HepG2 (cell line): ENCODE measurements at regions not wholly inside any gene's neighbourhood (a gene's known extent, or its start where the extent isn't known, plus 50 kb on each side); places are given as distances from the start of the nearest gene placed in this dataset.

Experiments
- ARNT2 ChIP-seq: sonication (generic); formaldehyde crosslinking; IDR thresholded peaks from 2 replicates; pipeline ENCODE4 v1.8.0; 2022; ENCODE audit warnings: mild to moderate bottlenecking, low read depth, missing genetic modification reagents, moderate library complexity
- CEBPB ChIP-seq: IDR thresholded peaks from 2 replicates; pipeline ENCODE4 v1.6.1; 2011; ENCODE audit warnings: low read depth, low read length, improper control_type of control experiment, borderline replicate concordance
- IKZF4 ChIP-seq: sonication (generic); formaldehyde crosslinking; IDR thresholded peaks from 2 replicates; pipeline ENCODE4 v1.5.1; 2020; ENCODE audit warnings: borderline replicate concordance, mild to moderate bottlenecking, low read depth, missing genetic modification reagents; ENCODE audit errors: not compliant biosample characterization
- MBD4 ChIP-seq: IDR thresholded peaks from 2 replicates; pipeline ENCODE4 v1.6.1; 2012; ENCODE audit warnings: low read length, inconsistent platforms, borderline replicate concordance
- MED13 ChIP-seq: sonication (generic); formaldehyde crosslinking; IDR thresholded peaks from 2 replicates; pipeline ENCODE4 v1.5.0; 2020; ENCODE audit warnings: missing genetic modification reagents
- RXRA ChIP-seq: sonication (generic); formaldehyde crosslinking; IDR thresholded peaks from 2 replicates; pipeline ENCODE4 v1.5.1; 2020; ENCODE audit warnings: missing genetic modification reagents
- YY1 ChIP-seq: IDR thresholded peaks from 2 replicates; pipeline ENCODE4 v1.6.1; 2011; ENCODE audit warnings: low read length, low read depth, moderate library complexity, mild to moderate bottlenecking; ENCODE audit not compliant: insufficient read depth, insufficient replicate concordance
- ZNF317 ChIP-seq: sonication (generic); formaldehyde crosslinking; IDR thresholded peaks from 2 replicates; pipeline ENCODE4 v1.5.0; 2020; ENCODE audit warnings: mild to moderate bottlenecking, missing genetic modification reagents
- ZNF572 ChIP-seq: sonication (generic); formaldehyde crosslinking; IDR thresholded peaks from 2 replicates; pipeline ENCODE4 v1.5.1; 2020; ENCODE audit warnings: mild to moderate bottlenecking, missing genetic modification reagents
- TF ChIP-seq, protein P1 (sequence below), 2 experiments: fragments of 450-650 bp in 1 of 2; sonication (generic) in 1 of 2; formaldehyde crosslinking in 1 of 2; IDR thresholded peaks; 2 replicates each; pipeline versions ENCODE4 v1.6.1 to v1.8.0; 2016 to 2022; ENCODE audit warnings: antibody characterized with exemption in 1 of 2, mild to moderate bottlenecking in 1 of 2, missing genetic modification reagents in 1 of 2
- TF ChIP-seq, protein P2 (sequence below): sonication (generic); formaldehyde crosslinking; IDR thresholded peaks from 2 replicates; pipeline ENCODE4 v1.5.0; 2020; ENCODE audit warnings: mild to moderate bottlenecking, missing genetic modification reagents
- TF ChIP-seq, protein P3 (sequence below): sonication (generic); formaldehyde crosslinking; IDR thresholded peaks from 2 replicates; pipeline ENCODE4 v1.9.0; 2022; ENCODE audit warnings: low read depth, missing genetic modification reagents
- TF ChIP-seq, protein P4 (sequence below): sonication (generic); formaldehyde crosslinking; IDR thresholded peaks from 2 replicates; pipeline ENCODE4 v1.5.0; 2020; ENCODE audit warnings: missing genetic modification reagents, mild to moderate bottlenecking, borderline replicate concordance
- TF ChIP-seq, protein P5 (sequence below), 2 experiments: fragments of 450-650 bp in 1 of 2; sonication (generic) in 1 of 2; formaldehyde crosslinking; IDR thresholded peaks; 2 replicates each; pipeline versions ENCODE4 v1.5.0 to v1.8.0; 2020 to 2022; ENCODE audit warnings: mild to moderate bottlenecking in 1 of 2, missing genetic modification reagents in 1 of 2

DNA sequence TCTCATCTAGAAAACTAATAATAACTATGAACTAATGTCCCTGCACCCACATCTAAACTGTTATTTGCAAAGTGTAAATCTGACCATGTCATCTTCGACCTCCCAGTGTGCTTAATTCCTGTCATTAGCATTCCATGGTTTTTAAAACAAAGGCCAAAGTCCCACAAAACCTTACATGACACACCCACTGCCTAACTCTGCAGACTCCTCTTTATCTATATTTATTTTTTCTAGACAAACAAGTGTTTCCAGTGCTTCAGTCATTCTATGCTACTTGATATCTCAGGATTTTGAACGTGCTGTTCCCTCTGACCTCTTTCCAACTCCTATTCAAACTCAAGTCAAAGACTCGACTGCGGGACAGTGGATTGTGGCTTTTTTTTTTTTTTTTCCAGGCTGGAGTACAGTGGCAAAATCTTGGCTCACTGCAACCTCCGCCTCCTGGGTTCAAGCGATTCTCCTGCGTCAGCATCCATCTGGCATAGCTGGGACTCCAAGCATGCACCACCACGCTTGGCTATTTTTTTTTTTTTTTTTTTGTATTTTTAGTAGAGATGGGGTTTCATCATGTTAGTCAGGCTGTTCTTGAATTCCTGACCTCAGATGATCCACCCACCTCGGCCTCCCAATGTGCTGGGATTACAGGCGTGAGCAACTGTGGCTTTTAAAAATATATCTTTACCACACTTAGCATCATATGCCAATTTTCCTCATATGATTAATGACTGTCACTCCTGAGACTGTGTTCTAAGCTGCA, 1511.0 kb downstream of the ARAP2 start (continued):
- TF ChIP-seq, protein P1, sequence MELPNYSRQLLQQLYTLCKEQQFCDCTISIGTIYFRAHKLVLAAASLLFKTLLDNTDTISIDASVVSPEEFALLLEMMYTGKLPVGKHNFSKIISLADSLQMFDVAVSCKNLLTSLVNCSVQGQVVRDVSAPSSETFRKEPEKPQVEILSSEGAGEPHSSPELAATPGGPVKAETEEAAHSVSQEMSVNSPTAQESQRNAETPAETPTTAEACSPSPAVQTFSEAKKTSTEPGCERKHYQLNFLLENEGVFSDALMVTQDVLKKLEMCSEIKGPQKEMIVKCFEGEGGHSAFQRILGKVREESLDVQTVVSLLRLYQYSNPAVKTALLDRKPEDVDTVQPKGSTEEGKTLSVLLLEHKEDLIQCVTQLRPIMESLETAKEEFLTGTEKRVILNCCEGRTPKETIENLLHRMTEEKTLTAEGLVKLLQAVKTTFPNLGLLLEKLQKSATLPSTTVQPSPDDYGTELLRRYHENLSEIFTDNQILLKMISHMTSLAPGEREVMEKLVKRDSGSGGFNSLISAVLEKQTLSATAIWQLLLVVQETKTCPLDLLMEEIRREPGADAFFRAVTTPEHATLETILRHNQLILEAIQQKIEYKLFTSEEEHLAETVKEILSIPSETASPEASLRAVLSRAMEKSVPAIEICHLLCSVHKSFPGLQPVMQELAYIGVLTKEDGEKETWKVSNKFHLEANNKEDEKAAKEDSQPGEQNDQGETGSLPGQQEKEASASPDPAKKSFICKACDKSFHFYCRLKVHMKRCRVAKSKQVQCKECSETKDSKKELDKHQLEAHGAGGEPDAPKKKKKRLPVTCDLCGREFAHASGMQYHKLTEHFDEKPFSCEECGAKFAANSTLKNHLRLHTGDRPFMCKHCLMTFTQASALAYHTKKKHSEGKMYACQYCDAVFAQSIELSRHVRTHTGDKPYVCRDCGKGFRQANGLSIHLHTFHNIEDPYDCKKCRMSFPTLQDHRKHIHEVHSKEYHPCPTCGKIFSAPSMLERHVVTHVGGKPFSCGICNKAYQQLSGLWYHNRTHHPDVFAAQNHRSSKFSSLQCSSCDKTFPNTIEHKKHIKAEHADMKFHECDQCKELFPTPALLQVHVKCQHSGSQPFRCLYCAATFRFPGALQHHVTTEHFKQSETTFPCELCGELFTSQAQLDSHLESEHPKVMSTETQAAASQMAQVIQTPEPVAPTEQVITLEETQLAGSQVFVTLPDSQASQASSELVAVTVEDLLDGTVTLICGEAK (IDR thresholded peaks at IDR 0.05), result no peak
- TF ChIP-seq, protein P1 (CRISPR knock-in tag; IDR thresholded peaks at IDR 0.05), result no peak
- TF ChIP-seq IKZF4, result no peak
- no peak for TF ChIP-seq MBD4
- TF ChIP-seq, protein P2, sequence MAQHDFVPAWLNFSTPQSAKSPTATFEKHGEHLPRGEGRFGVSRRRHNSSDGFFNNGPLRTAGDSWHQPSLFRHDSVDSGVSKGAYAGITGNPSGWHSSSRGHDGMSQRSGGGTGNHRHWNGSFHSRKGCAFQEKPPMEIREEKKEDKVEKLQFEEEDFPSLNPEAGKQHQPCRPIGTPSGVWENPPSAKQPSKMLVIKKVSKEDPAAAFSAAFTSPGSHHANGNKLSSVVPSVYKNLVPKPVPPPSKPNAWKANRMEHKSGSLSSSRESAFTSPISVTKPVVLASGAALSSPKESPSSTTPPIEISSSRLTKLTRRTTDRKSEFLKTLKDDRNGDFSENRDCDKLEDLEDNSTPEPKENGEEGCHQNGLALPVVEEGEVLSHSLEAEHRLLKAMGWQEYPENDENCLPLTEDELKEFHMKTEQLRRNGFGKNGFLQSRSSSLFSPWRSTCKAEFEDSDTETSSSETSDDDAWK (CRISPR knock-in tag), result no peak
- no peak for TF ChIP-seq CEBPB
- TF ChIP-seq YY1, result no peak
- TF ChIP-seq, protein P3, sequence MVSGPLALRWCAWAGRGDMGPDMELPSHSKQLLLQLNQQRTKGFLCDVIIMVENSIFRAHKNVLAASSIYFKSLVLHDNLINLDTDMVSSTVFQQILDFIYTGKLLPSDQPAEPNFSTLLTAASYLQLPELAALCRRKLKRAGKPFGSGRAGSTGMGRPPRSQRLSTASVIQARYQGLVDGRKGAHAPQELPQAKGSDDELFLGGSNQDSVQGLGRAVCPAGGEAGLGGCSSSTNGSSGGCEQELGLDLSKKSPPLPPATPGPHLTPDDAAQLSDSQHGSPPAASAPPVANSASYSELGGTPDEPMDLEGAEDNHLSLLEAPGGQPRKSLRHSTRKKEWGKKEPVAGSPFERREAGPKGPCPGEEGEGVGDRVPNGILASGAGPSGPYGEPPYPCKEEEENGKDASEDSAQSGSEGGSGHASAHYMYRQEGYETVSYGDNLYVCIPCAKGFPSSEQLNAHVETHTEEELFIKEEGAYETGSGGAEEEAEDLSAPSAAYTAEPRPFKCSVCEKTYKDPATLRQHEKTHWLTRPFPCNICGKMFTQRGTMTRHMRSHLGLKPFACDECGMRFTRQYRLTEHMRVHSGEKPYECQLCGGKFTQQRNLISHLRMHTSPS (CRISPR knock-in tag), result no peak
- TF ChIP-seq ARNT2 (CRISPR knock-in tag), result no peak
- TF ChIP-seq MED13 (CRISPR knock-in tag), result no peak
- TF ChIP-seq, protein P4, sequence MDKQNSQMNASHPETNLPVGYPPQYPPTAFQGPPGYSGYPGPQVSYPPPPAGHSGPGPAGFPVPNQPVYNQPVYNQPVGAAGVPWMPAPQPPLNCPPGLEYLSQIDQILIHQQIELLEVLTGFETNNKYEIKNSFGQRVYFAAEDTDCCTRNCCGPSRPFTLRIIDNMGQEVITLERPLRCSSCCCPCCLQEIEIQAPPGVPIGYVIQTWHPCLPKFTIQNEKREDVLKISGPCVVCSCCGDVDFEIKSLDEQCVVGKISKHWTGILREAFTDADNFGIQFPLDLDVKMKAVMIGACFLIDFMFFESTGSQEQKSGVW (CRISPR knock-in tag), result no peak
- no peak for TF ChIP-seq ZNF572 (CRISPR knock-in tag)
- TF ChIP-seq, protein P5, sequence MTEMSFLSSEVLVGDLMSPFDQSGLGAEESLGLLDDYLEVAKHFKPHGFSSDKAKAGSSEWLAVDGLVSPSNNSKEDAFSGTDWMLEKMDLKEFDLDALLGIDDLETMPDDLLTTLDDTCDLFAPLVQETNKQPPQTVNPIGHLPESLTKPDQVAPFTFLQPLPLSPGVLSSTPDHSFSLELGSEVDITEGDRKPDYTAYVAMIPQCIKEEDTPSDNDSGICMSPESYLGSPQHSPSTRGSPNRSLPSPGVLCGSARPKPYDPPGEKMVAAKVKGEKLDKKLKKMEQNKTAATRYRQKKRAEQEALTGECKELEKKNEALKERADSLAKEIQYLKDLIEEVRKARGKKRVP (CRISPR knock-in tag; IDR thresholded peaks at IDR 0.05), result no peak
- TF ChIP-seq ZNF317 (CRISPR knock-in tag), result no peak
- no peak for TF ChIP-seq RXRA (CRISPR knock-in tag)
